ENCODE measurements at regions not wholly inside any gene's neighbourhood (a gene's known extent, or its start where the extent isn't known, plus 50 kb on each side); places are given as distances from the start of the nearest gene placed in this dataset.

DNA sequence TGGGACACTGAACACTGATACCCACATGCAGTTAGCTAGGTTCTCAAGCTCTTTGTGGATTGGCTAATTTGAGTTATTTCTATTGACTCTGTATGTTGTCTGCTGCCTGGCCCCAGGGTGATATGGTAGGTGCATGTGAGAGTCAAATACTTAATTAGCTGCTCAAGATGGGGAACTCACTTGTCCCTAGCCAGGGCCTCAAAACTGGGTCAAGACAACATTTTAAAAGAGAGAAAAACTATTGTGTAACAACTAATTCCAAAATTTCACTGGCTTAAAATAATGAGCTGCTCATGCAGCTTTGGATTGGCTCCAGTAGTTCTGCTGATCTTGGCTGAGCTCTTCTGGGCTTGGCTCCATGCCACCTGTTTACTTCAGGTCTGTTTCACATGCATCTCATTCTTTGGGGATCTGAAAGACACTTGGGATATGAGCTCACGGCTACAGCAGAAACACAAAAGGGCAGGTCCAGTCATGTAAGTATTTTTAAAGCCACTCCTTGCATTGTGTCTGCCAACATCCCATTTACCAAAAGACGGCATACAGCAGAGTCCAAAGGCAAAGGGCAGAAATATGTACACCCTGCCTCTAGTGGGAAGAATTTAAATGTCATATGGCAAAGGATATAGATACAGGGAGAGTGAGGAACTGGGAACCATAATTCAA, 716.8 kb downstream of the SUCLG1 start:
- TF ChIP-seq POLR2A (IDR thresholded peaks at IDR 0.05) (no peak), EP300 (IDR thresholded peaks at IDR 0.05) (no peak), POLR2AphosphoS5 (IDR thresholded peaks at IDR 0.05) (no peak)
- TF ChIP-seq, protein P1, sequence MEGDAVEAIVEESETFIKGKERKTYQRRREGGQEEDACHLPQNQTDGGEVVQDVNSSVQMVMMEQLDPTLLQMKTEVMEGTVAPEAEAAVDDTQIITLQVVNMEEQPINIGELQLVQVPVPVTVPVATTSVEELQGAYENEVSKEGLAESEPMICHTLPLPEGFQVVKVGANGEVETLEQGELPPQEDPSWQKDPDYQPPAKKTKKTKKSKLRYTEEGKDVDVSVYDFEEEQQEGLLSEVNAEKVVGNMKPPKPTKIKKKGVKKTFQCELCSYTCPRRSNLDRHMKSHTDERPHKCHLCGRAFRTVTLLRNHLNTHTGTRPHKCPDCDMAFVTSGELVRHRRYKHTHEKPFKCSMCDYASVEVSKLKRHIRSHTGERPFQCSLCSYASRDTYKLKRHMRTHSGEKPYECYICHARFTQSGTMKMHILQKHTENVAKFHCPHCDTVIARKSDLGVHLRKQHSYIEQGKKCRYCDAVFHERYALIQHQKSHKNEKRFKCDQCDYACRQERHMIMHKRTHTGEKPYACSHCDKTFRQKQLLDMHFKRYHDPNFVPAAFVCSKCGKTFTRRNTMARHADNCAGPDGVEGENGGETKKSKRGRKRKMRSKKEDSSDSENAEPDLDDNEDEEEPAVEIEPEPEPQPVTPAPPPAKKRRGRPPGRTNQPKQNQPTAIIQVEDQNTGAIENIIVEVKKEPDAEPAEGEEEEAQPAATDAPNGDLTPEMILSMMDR (IDR thresholded peaks at IDR 0.05) = no peak
